ENCODE measurements at regions not wholly inside any gene's neighbourhood (a gene's known extent, or its start where the extent isn't known, plus 50 kb on each side); places are given as distances from the start of the nearest gene placed in this dataset.

DNA sequence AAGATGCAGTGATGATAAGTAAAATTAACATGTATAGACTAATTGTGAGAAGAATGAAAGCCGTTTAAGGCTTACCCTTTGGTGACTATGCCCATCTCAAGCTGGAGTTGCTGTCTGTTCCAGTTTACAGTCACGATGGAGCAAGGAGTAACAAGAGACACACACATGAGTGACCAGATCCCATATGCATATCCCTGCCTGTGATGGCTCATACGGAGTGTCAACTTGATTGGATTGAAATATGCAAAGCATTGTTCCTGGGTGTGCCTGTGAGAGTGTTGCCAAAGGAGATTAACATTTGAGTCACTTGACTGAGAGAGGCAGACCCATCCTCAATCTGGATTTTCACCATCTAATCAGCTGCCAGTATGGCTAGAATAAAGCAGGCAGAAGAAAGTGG is 786.8 kb downstream of the FAM181B start:
- TF ChIP-seq POLR2A (IDR thresholded peaks at IDR 0.05; ENCODE audit: low read depth, low read length) = no peak
- no peak for TF ChIP-seq POLR2AphosphoS5 (IDR thresholded peaks at IDR 0.05; ENCODE audit: insufficient read depth, low read depth, low read length)
- no peak for TF ChIP-seq CTCF (IDR thresholded peaks at IDR 0.05; ENCODE audit: extremely low read depth in 1 of 2, insufficient read depth in 1 of 2, low read depth in 1 of 2, low read length in 2 of 2)
- no peak for TF ChIP-seq EZH2 (IDR thresholded peaks at IDR 0.05; ENCODE audit: borderline replicate concordance, low read depth, low read length, severe bottlenecking)
- no peak for TF ChIP-seq FOS (IDR thresholded peaks at IDR 0.05; ENCODE audit: borderline replicate concordance, insufficient read depth, low read length)
- no peak for TF ChIP-seq JUN (IDR thresholded peaks at IDR 0.05; ENCODE audit: borderline replicate concordance, insufficient read depth, insufficient read length, low read depth)
